GM18870 (cell line): ENCODE measurements at regions not wholly inside any gene's neighbourhood (a gene's known extent, or its start where the extent isn't known, plus 50 kb on each side); places are given as distances from the start of the nearest gene placed in this dataset.
"Not testable (repeated sequence)": the region's sequence is repeated elsewhere in the genome, so short reads cannot be mapped to it uniquely, and the experiment has no call there.

Experiments used
- ATAC-seq: cut with Tn5 transposase; IDR thresholded peaks from one replicate; pipeline ENCODE4 v1.9.1; 2021; ENCODE audit warnings: moderate library complexity; ENCODE audit not compliant: unreplicated experiment

DNA sequence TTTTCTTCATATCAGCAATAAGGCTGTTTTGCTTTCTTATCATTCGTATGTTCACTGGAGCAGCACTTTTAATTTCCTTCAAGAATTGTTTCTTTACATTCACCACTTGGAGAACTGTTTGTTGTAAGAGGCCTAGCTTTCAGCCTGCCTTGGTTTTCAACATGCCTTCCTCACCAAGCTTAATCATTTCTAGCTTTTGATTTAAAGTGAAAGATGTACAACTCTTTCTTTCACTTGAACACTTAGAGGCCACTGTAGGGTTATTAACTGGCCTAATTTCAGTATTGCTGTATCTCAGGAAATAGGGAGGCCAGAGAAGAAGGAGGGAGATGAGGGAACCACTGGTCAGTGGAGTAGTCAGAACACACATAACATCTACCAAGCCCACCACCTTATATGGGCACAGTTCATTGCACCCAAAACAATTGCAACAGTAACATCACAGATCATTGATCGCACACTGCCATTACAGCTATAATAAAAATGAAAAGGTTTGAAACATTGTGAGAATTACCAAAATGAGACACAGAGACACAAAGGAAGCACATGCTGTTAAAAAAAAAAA lies 181.4 kb upstream of the TUBA3C start:
- ATAC-seq, result no peak

DNA sequence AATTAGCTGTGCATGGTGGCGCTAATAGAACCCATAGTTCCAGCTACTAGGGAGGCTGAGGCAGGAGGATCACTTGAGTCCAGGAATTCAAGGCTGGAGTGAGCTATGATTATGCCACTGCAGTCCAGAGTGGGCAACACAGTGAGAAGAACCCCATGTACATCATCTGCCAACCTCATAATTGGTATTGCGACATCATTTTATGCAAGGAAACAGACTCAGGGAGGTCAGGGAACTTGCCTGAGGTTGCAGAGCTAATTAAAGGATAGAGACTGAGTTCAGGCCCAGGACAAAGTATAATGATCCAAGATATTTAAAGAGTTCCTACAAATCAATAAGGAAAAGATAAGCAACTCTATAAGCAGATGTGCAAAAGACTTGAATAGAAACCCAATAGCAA lies 178.1 kb upstream of the TUBA3C start:
- not testable (repeated sequence) for ATAC-seq

DNA sequence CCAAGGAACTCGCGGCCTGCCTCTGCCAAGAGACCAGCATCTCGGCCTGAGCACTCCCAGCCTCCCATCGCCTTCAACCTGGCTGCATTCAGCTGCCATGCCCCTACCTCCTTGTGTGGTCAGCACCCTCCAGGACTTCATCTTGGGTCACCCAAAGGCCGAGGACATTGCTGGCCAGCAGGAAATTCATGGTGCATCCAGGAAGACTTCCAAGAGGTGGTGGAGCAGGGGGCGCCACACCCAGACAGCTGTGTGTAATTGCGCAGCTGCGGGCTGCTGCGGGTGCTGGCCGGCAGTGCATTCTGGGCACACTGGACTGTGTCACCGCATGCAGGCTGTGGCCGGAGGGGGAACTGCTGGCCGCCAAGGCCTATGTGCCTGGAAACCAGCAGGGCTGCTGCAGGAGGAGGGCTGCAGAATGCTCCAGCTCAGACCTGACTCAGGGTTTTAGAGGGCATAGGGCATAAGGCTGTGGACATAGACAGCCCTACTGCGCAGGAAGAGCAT lies 164.3 kb upstream of the TUBA3C start:
- no peak for ATAC-seq

DNA sequence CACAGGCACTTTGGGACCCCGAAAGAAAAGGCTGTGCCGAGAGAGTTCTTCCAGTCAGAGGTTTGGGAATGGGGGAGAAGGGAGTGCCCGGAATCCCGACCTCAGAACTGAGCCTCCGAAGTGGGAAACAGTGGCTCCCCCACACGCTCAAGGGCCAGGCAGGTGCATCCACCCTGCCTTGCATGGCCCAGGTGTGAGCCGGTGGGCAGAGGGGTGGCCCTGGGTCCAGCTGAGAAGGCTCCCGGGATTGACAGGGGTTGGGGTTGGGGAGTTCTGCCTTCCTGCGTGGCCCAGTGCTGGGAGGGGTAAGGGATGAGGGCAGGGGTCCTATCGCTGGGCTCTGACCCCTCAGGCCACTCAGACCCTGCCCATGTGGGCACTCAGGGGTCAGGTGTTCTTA lies 163.5 kb upstream of the TUBA3C start:
- no peak for ATAC-seq

DNA sequence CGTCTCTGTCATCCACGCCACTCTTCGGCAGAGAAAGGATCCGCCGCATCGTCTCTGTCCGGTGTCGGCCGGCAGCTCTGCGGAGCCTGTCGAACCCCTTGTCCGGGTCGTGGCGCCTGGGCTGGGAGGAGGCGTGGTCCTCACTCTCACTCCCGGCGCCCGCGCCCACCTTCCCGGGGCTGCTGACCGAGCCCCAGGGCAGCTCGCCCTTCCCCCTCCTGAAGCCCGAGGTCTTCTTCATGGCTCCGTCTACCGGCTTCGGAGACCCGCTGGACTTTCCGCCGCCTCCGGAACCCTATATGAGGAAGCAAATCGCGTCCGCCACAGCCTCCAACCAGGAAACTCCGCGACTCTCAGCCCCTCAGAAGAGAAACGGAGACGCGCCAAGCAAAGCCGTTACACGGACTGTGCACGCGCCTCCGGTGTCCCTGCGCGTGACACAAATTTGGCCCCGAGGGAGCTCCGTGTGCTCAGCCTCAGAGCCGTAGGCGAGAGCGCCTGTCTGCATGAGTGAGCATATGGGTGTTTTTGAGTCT lies 163.0 kb upstream of the TUBA3C start:
- ATAC-seq, result peak; percentile 58

DNA sequence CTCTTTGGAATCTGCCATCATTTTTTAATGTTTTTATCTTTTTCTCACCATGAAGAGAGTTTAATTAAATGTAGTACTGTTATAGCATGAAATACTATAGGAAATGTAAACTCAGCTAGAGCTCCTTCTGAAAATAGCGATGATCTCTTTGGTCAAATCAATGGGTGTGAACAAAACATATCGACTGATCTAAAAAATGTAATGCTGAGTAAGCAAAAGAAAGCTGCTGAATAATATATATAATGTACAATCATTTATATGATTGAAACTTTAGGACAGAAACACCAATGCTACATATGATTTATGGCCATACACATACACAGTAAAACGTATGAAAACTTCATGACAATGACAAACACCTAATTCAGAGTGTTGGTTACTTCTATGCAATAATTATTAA lies 150.8 kb upstream of the TUBA3C start:
- ATAC-seq, result no peak

DNA sequence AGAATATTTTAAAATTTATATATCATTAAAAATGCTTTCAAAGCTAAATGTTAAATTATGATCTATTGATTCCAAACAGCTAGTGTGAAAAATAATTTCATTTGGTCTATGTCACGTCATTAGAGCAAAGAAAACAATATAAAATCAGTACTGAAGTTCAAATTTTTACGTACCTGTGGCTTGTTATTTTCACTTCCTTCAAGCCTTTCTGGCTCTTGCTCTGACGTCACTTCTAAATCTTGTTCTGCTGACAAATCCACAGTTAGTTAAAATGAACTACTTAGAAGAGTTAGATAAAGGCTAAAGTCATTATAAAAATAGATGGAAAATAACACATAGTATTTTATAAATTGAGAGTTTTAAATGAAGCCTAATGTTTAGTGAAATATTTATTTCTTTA lies 147.7 kb upstream of the TUBA3C start:
- no peak for ATAC-seq

DNA sequence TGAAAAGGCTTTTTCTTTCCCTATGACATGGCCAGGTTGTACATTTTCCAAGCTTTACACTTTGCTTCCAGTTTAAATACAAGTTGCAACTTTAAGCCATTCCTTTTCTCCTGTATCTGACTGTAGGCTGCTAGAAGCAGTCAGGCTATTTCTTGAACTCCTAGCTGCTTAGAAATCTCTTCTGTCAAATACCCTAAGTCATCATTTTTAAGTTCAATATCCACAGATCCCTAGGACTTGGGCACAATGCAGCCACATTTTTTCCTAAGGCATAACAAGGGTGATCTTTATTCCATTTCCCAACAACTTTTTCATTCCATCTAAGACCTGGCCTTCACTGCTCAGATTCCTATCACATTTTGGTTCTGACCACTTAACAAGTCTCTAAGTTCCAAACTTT lies 142.7 kb upstream of the TUBA3C start:
- ATAC-seq, result no peak

DNA sequence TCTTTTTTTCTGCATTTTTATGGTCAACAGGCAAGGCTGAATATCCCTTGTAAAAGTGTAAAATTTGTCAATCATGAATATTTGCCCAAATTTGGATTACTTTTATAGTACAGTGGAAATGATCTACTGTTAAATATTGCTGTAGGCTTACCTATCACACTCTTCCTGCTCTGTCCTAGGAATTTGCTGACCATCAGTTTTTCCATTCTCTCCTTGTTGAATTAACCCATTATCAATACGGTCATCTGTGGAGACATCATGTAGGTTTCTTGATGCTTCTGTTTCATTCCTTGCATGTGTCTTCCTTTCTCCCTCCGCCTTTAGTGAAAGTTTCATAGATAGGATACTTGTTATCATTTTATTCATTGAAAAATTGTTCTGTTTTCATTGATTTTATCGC lies 139.6 kb upstream of the TUBA3C start:
- ATAC-seq, result no peak

DNA sequence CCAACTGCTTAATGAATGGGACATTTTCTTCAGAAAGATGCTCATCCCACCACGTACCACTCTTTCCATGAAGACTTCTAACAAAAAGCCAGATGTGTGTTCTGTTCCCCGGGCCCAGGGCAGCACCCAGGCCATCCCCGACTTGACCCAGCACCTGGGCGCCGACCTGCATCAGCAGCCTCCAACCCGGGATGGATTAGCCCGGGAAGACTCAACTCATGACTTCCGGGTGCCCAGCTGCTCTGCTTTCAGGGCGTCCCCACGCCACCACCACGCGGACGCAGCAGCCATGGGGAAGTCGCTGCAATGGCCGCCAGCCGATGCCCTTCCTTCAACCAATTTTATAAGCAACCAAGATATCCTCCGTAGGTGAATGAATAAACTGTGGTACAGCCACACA lies 123.8 kb upstream of the TUBA3C start:
- ATAC-seq, result no peak

DNA sequence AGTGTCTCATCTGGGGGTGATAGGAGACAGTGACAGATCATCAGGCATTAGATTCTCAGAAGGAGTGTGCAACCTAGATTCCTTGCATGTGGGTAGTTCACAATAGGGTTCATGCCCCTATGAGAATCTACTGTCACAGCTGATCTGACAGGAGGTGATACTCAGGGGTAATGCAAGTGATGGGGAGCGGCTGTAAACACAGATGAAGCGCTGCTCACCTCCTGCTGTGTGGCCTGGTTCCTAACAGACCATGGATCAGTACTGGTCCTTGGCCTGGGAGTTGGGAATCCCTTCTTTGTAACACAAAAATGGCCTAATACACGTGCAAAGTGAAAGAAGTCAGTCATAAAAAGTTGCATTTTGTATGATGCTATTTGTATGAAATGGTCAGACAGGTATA lies 107.6 kb upstream of the TUBA3C start:
- no peak for ATAC-seq

DNA sequence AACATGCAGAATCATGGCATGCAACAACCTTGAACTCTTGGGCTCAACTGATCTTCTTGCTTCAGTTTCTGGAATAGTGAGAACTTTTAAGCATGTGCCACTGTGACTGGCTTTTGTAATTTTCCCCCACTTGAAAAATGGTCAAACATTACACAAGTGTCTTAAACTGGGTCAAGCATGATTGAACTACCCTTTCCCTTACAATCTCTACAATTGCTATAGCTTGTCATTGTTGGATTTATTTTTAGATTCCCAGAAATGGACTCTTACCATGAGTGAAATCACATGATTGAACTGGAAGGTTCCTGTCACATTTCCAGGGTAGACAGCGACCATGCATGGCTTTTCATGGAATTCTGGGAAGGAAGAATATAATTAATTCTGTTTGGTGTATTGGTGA lies 102.2 kb upstream of the TUBA3C start:
- no peak for ATAC-seq

DNA sequence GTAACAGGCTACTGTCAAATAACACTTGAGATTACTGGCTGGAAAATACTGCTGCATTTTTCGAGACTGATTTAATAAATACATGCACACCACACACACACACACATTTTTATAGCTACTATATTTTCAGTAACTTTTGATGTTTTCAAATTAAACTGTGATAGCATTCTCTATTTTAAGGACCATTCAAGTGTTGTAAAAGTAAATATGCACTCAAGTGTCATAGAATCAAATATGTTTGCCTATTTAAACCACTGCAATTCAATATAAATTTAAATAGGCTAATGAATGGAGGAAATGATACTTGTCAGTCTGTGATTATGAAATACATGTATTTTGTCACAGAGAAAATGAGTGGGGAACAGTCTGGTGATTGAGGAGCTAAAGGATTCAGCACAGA lies 86.7 kb upstream of the TUBA3C start:
- no peak for ATAC-seq

DNA sequence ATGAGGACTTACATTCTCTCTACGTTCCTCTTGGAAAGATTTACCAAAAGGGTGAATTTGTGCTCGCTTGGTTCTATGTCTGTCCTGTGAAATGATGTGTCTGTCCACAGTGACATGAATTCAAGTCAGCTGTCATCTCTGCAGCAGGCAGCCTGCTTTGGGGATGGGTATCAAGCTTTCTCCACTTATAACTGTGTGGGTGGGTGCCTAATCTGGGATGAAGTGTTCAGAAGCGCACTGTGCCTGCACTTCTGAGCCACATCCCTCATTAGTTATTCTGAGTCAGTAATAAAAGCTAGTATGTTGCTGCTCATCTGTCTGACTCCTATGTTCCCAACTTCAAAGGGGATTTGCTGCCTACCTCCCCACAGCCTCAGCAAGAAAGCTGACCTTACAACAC lies 86.1 kb upstream of the TUBA3C start:
- no peak for ATAC-seq

DNA sequence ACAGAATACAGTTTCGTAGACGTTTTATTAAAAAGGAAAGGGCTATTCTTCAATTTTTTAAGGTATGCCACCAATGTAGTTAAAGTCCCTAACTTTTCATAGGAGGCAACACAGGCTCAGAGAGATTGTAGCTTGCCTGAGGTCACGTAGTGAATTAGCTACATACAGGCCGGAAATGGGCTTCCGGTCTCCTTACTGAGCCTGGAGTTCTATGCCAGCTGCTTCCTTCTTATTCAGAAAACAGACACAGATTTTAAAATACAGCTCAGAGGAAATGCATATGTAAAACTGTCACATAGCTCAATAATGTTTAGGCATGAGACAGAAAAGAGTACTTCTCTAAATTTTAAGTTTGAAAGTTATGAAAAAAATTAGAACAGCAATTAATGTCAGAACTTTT lies 85.4 kb upstream of the TUBA3C start:
- no peak for ATAC-seq

DNA sequence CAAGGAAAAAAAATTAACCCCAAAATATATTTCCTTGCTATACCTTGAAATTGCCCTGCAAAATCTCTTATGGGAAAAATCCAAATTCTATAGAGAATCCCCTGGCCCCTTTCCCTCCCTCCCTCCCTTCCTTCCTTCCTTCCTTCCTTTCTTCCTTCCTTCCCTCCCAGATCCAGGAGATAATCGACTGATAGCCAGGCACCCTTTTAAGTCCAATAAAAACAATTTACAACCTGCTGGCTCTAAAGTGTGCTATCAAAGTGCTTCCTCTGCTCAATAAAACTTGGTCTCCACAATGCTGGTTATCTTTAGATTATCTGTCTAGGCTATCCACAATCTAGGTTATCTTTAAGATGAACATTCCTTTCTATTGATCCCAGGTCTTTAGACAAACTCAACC lies 83.1 kb upstream of the TUBA3C start:
- no peak for ATAC-seq

DNA sequence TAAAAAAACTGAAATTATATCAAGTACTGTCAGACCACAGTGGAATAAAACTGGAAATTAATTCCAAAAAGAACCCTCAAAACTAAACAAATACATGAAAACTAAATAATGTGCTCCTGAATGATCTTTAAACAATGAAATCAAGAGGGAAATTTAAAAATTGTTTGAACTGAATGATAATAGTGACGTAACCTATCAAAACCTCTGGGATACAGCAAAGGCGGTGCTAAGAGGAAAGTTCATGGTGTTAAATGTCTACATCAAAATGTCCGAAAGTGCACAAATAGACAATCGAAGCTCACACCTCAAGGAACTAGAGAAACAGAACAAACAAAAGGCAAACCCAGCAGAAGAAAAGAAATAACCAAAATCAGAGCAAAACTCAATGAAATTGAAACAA lies 70.8 kb upstream of the TUBA3C start:
- ATAC-seq, result no peak

DNA sequence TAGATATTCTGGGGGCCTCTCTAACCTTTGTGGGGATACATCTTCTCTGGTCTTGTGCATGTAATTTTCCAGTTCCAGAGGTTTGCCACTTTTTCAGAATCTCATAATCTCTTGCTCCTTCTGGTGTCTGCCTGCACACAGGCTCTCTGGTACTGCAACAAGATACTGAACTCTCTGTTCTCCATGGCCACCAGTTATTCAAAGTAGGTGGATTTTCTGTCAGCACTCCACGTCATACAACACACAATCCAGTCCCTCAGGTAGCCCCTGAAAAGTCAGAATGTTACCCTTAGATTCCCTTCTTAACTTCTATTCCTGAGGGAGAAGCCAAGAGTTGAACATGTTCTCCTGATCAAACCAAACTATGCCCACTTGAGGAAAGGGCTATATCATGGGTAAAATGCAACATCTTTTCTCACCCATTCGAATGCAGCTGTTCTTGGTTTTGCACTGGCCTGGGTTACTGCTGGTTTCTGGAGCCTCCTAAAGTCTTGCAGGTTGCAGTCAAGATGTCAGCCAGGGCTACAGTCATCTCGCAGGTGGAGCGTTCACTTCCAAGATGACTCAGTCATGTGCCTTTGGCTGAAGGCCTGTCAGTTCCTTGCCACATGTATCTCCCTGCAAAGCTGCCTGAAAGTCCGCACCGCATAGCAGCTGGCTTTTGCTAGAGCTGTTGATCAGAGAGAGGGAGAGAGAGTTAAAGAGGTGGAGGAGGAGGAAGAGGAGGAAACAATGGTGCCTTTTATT lies 57.7 kb upstream of the TUBA3C start:
- no peak for ATAC-seq
